Pancreas (tissue), 10 donors: ENCODE measurements at regions not wholly inside any gene's neighbourhood (a gene's known extent, or its start where the extent isn't known, plus 50 kb on each side); places are given as distances from the start of the nearest gene placed in this dataset.

Experiments used
- ATAC-seq, 4 donors: fragments of 200-7000 bp; cut with Tn5 transposase; one replicate each; pipeline versions ENCODE4 v1.8.0 to v1.9.1; 2020; ENCODE audit warnings: mild to moderate bottlenecking in 4 of 4, moderate library complexity in 4 of 4
- DNase-seq, 6 donors: peaks; one replicate each; pipeline ENCODE4 v3.0.0-alpha.2; 2020
- FAIRE-seq: peaks from 2 replicates; lab custom pipeline; 2012; peaks lifted over from hg19 to GRCh38; lab: Jason Lieb, UNC
- H3K27ac ChIP-seq, 4 donors: fragments of 200-600 bp; sonication (generic); 1 replicate in 3 of 4; 2 replicates in 1 of 4; pipeline versions ENCODE4 v1.5.0 to v1.8.0; 2020
- H3K27me3 ChIP-seq, 4 donors: fragments of 200-600 bp; one replicate each; pipeline ENCODE4 v1.8.0; 2021
- H3K36me3 ChIP-seq, 3 donors: fragments of 200-600 bp; sonication (generic) in 1 of 3; one replicate each; pipeline versions ENCODE4 v1.5.0 to v1.8.0; 2020 to 2021
- H3K4me1 ChIP-seq, 3 donors: fragments of 200-600 bp; one replicate each; pipeline ENCODE4 v1.8.0; 2021
- H3K4me3 ChIP-seq, 4 donors: fragments of 200-600 bp; sonication (generic) in 2 of 4; one replicate each; pipeline versions ENCODE4 v1.5.0 to v1.8.0; 2020 to 2021
- H3K9me3 ChIP-seq, 4 donors: fragments of 200-600 bp; one replicate each; pipeline ENCODE4 v1.8.0; 2021
- CTCF ChIP-seq, 4 donors: fragments of 200-600 bp; sonication (generic) in 3 of 4; IDR thresholded peaks; one replicate each; pipeline versions ENCODE4 v1.5.0 to v1.8.0; 2021; ENCODE audit warnings: antibody characterized with exemption in 4 of 4
- WGBS, 2 donors: extraction: QIAGEN DNeasy Blood & Tissue Kit; methylation state at CpG; one replicate each; pipeline ENCODE4 v1.1.7; 2013; 5-methylcytosine and 5-hydroxymethylcytosine counted together
- intact Hi-C, 3 donors: fragments of 100-400 bp; cut with DNase I; formaldehyde crosslinking; loops; one replicate each; pipeline versions ENCODE4 v1.11.1 to v1.14.2; 2022
- donor health status: healthy with polysubstance abuse.
- donor health status: DM: no; HTN: no; CAD: no; lungs with moderate emphysema.
- donor health status: DM: no; HTN: no; CAD: no.
- donor health status: control.
- donor health status: control.
- donor health status: Bipolar disorder and iron deficiency.
- donor health status: DM: yes; HTN: yes; CAD: no.
- donor health status: DM: no; HTN: no; CAD: no.
- donor health status: DM: no; HTN: no; CAD: no.
- donor health status: DM: yes; HTN: yes; CAD: no.

- Histone ChIP-seq H3K4me3 (no peak overlapping the region), H3K36me3 (no peaks in the 10 kb centered on the region), H3K9me3 (no peaks in the 10 kb centered on the region), H3K27ac (no peak overlapping the region), H3K27me3 (no peaks in the 10 kb centered on the region), H3K4me1 (no peaks in the 10 kb centered on the region)
- TF ChIP-seq CTCF (IDR thresholded peaks at IDR 0.05), result no peak
- FAIRE-seq (no peak), DNase-seq (no peak), ATAC-seq (no peak)
- WGBS, 2 donors, result 88% methylated on average over 3 of the region's 3 CpGs
- intact Hi-C loops, result no loop called here
Measured at GRCh38 chr17:71709271-71709890, 411.4 kb upstream of the SOX9 start.

- intact Hi-C loops, result no loop called here
- Histone ChIP-seq H3K4me3 (no peak overlapping the region), H3K9me3 (no peaks in the 10 kb centered on the region), H3K27me3 (no peaks in the 10 kb centered on the region), H3K36me3 (no peaks in the 10 kb centered on the region), H3K4me1 (no peaks in the 10 kb centered on the region), H3K27ac (no peak overlapping the region)
- FAIRE-seq (no peak), DNase-seq (no peak), ATAC-seq (no peak)
- no peak for TF ChIP-seq CTCF (IDR thresholded peaks at IDR 0.05)
- 88 to 91% methylated on average over 4 of the region's 4 CpGs for WGBS, 2 donors
Measured at GRCh38 chr17:71709946-71710345, 410.9 kb upstream of the SOX9 start.

- no peaks in the 10 kb centered on the region for H3K36me3 ChIP-seq
- TF ChIP-seq CTCF (IDR thresholded peaks at IDR 0.05), result no peak
- FAIRE-seq (no peak), DNase-seq (no peak), ATAC-seq (no peak)
- intact Hi-C loops, result no loop called here
- H3K27ac ChIP-seq, result no peak overlapping the region
- no peak overlapping the region for H3K4me3 ChIP-seq
- no peaks in the 10 kb centered on the region for H3K27me3 ChIP-seq
- WGBS, 2 donors, result 75 to 85% methylated on average over 1 of the region's 1 CpG
- no peaks in the 10 kb centered on the region for H3K4me1 ChIP-seq
- no peaks in the 10 kb centered on the region for H3K9me3 ChIP-seq
Measured at GRCh38 chr17:71710816-71711215, 410.0 kb upstream of the SOX9 start.

- 56 to 61% methylated on average over 3 of the region's 3 CpGs for WGBS, 2 donors
- Histone ChIP-seq H3K27ac (no peak overlapping the region), H3K9me3 (no peaks in the 10 kb centered on the region), H3K4me1 (no peaks in the 10 kb centered on the region), H3K36me3 (no peaks in the 10 kb centered on the region), H3K4me3 (no peak overlapping the region), H3K27me3 (no peaks in the 10 kb centered on the region)
- intact Hi-C loops, result no loop called here
- FAIRE-seq, result no peak
- ATAC-seq, result no peak
- TF ChIP-seq CTCF (IDR thresholded peaks at IDR 0.05), result no peak
- DNase-seq, result no peak
Measured at GRCh38 chr17:71713846-71714245, 407.0 kb upstream of the SOX9 start.

GRCh38 chr17:71724339-71724738, 396.5 kb upstream of the SOX9 start:
- ATAC-seq, result no peak
- Histone ChIP-seq H3K4me3 (no peak overlapping the region), H3K9me3 (no peaks in the 10 kb centered on the region), H3K27ac (no peak overlapping the region), H3K4me1 (no peaks in the 10 kb centered on the region), H3K27me3 (no peaks in the 10 kb centered on the region), H3K36me3 (no peaks in the 10 kb centered on the region)
- intact Hi-C loops, result no loop called here
- DNase-seq, result no peak
- no peak for TF ChIP-seq CTCF (IDR thresholded peaks at IDR 0.05)
- no peak for FAIRE-seq
- WGBS, 2 donors, result 88 to 89% methylated on average over 2 of the region's 2 CpGs
